GM08714 (cell line): ENCODE measurements at regions not wholly inside any gene's neighbourhood (a gene's known extent, or its start where the extent isn't known, plus 50 kb on each side); places are given as distances from the start of the nearest gene placed in this dataset.

ENCODE experiments used
- H3K4me3 ChIP-seq: fragments of 200-500 bp; sonication (Bioruptor generic); 2 replicates; pipeline ENCODE4 v1.5.1; 2014; ENCODE audit warnings: mild to moderate bottlenecking, low read length, inconsistent platforms
- ZNF274 ChIP-seq: IDR thresholded peaks from 2 replicates; pipeline ENCODE4 v1.6.1; 2012; ENCODE audit warnings: mild to moderate bottlenecking, low read depth, low read length

DNA sequence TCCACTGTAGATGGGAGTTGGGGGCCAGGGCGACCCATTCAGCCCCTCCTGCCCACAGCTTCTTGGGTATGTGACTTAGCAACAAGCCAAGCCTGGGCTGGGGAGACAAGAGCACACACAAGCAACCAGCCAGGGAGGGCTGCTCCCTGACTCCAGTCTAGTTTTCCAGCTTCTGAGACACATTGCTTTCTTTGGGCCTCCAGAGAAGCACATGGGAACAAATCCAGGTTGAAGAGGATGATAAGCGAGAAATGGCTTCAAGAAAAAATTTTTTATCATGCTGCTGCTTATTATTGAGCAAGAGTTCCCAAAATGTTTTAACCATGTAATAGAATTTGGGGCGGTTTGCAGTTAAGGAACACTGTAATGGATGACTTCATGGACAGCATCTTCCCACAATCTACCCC is 173.7 kb downstream of the SOX9 start:
- no peak for TF ChIP-seq ZNF274
- no peak overlapping the region for H3K4me3 ChIP-seq

DNA sequence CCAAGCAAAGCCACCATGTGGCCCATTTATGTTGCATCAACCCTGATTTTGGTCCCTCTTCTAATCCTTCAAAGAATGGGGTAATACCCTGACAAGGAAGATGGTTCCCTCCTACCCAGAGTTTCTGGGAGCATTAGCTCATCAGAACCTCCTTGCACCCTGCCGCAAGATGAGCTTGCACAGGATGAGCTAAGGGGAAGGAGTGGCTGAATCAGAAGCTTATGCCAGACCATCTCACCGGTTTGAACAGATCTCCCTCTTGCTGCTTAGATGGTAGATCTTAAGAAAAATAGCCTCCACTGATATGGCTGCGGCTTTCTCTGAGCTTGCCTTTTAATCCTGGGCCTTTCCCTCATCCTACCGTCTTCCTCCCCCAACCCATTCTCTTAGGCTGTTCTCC is 175.1 kb downstream of the SOX9 start:
- no peak overlapping the region for H3K4me3 ChIP-seq
- no peak for TF ChIP-seq ZNF274

DNA sequence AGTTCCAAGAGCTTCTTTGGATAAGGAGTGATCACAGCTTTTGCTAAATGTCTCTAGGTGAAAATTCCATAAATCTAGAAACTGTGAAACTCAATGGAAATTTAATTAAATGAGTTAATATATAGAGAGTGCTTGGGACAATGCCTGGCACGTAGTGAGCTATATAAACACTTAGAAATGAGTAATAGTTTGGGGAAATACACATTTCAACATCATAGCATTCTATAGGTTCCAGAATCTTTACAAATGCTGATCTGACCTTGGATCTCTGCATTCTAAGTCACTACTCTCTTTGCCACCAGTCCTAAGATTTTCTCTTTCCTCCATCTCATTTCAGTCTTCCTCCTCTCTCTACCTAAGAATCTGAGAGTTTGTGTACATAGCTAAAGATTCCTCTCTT is 175.6 kb downstream of the SOX9 start:
- no peak overlapping the region for H3K4me3 ChIP-seq
- no peak for TF ChIP-seq ZNF274

DNA sequence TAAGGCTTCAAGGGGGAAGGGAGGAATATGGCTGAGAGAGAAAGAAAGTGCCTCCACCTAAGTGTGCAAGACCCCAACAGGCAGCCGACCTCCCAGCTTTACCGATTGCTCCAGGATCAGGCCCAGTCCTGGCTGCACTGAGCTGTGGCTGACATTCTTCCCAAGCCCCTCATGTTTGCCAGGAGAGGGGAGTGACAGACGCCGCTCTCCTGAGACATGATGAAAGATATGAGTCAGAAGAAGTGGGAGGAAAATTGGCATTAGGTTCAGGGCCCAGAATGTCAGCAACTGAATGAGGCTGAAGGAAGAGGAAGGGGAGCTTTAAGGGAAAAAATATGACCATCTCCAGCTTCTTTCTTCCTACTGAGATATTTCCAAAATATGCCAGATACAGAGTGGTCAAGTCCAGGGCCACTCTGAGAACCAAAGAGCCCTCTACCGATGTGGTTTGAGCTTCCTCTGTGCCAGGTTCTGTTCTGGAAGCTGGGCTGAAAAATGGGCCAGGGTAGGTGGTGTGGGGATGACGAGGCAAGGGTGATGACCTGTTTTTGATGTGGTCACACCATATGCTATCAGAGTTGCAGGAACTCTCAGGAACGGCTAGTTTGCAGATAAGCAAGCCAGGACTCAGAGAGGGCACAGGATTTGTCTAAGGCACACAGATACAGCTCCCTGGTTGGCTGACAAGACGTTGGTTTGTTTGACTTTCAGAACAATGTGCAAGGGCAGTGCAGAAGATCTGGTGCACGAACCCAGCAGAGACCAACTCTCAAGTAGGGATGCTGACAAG is 176.7 kb downstream of the SOX9 start:
- no peak for TF ChIP-seq ZNF274
- no peak overlapping the region for H3K4me3 ChIP-seq

DNA sequence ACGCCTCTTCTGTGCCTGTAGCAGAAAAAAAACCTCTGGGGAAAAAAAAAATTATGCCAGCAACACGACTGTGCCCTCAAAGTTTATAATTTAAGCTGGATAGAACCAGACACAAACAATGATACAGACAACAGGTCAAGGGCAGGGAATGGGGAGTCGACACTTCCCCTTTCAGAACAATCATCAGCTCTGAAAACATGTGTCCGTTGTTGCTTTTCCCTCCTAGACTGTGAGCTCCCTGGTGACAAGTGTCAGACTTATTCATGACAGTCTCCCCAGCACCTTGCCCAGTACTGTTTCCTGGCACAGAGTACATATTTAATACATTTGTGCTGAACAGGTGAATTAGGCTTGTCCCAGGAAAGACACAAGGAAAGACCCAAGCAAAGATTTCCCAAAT is 178.3 kb downstream of the SOX9 start:
- no peak overlapping the region for H3K4me3 ChIP-seq
- no peak for TF ChIP-seq ZNF274

DNA sequence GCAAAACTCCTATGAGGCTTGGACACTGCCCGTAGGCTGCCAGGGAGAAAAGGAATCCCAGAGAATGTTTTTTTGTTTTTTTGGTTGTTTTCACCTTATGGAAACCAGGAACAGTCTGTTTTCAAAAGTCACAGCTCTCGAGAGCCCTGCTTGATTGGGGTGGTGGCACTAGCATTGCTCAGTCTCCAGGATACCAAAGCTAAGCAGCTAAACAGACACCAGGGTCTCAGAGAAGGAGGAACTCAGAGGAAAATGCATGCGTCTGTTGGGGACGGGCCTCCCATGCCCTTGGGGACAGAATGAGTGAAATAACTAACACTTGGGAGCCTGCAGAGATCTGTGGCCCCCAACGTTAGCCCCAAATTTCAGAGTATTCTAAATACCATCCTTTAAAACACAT is 178.8 kb downstream of the SOX9 start:
- H3K4me3 ChIP-seq, result no peak overlapping the region
- no peak for TF ChIP-seq ZNF274

DNA sequence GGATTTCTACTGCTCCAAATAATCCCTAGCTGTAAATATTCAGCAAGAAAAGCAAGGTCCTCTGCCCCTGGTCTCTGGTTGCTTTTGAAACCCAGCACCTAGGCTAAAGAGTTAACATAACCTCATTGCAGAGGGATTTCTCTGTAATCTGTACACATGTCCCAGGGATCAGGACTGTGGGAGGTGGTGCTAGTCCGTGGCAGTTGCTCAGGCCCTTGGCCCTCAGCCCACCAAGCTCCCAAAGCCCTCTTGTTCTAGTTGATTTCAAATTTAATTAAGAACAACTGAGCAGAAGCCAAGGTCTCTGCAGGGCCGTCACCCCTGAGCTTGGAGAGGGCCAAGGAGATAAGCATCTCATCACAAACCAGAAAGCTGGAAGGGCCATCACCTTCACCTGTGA is 181.1 kb downstream of the SOX9 start:
- H3K4me3 ChIP-seq, result no peak overlapping the region
- no peak for TF ChIP-seq ZNF274

DNA sequence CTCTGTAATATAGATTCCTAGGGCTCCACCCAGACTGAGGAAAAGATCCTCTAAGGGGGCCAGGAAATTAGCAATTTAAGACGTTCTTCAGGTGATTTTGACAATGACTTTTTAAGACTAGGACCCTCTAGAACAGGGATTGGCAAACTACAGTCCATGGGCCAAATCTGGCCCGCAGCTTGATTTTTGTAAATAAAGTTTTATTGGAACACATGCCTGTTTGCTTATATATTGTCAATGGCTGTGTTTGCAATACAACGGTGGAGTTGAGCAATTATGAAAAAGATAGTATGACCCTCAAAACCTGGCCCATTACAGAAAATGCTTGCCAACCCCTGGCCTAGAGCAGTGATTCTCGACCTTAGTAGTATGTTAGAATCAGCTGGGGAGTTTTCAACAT is 181.9 kb downstream of the SOX9 start:
- no peak overlapping the region for H3K4me3 ChIP-seq
- no peak for TF ChIP-seq ZNF274

DNA sequence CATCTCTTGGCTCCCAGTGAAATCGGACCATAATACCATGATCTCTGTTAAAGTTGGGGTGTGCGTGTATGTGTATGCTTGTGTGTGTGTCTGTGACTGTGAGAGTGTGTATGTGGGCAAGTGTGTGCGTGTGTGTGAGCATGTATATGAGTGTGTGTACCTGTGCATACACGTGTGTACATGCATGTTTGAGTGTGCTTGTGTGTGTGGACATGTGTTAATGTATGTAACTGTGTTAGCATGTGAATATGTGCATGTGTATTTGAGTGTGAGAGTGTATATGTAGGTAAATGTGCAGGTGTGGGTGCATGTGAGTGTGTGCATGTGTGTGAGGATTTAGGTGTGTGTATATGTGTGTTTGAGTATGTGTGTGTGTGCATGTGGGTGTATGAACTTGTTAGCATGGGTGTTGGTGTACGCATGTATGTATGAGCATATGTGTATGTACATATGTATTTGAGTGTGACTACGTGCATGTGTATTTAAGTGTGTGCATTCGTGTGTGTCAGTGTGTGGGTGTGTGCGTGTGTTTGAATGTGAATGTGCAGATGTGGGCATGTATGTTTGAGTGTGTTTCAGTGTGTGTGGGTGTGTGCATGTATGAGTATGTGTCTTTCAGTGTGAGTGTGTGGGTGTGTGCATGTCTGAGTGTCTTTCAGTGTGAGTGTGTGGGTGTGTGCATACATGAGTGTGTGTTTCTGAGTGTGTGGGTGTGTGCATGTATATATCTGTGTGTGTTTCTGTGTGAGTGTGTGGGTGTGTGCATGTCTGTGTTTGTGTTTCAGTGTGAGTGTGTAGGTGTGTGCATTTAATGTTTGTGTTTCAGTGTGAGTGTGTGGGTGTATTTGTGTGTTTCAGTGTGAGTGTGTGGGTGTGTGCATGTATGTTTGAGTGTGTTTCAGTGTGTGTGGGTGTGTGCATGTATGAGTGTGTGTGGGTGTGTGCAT is 183.2 kb downstream of the SOX9 start:
- TF ChIP-seq ZNF274, result no peak
- no peak overlapping the region for H3K4me3 ChIP-seq

DNA sequence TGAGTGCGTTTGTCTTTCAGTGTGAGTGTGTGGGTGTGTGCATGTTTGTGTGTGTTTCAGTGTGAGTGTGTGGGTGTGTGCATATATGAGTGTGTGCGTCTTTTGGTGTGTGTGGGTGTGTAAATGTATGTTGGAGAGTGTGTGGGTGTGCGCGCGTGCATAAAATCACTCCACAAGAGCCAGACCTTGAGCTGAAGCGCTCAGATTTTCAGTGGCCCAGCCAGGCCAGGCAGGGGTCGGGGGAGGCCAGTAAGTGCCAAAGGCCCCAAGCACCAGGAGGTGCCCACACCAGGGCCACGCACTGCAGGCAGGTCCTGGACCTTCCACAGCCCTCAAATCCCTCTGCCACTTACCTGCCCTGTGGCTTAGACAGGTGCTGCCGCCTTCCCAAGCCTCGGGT is 184.0 kb downstream of the SOX9 start:
- no peak overlapping the region for H3K4me3 ChIP-seq
- TF ChIP-seq ZNF274, result no peak

DNA sequence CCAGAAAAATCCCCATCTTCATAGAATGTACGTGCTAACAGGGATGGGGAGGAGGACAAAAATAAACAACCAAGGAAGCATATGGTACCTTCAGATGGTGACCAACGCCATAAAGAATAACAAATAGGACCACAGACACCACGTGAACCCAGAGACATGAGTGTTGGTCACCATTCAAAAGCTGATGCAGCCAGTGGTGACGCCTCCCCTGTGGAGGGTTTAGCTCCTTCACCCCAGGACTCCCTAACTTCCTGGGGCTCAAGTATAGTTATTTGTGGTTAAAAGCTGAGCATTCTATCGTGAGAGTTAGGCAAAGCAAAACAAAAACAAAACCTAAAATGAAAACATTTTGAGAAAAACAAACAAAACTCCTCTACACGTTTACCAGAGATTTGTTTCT is 184.7 kb downstream of the SOX9 start:
- TF ChIP-seq ZNF274, result no peak
- no peak overlapping the region for H3K4me3 ChIP-seq

DNA sequence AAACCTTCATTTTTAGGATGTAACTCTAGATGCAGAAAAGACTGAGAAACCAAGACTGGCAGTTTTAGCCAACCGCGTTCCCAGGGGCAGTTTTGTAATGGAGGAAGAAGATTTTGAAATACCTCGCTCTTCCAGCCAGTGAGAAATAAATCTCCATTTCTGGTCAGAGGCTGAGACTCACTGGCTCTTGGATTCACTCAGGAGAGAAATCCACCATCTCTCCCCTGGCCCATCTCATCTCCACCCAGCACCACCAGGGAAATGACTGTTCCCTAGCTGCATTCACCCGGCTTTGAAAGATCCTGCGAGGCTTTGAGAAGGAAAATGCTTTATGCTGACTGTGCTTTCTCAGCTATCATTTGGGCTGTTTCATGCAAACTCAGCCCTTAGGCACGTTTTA is 185.2 kb downstream of the SOX9 start:
- TF ChIP-seq ZNF274, result no peak
- no peak overlapping the region for H3K4me3 ChIP-seq

DNA sequence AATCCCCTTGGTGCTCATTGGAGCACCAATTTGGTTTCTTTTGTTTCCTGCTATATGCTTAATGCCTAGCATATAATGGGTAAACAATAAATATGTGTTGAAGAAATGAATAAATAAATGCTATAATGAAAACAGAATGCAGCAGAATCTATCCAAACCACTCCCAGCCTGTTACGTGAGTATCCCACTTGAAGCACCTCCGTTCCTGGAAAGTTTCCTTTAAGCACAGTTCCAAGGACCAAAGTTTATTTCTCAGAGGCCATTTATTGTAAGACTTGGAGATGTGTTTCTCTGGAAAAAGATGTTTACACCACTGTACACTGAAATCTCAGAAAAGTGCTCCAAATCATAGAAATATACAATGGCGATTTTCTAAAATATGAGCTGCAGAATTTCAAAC is 187.0 kb downstream of the SOX9 start:
- no peak for TF ChIP-seq ZNF274
- no peak overlapping the region for H3K4me3 ChIP-seq

DNA sequence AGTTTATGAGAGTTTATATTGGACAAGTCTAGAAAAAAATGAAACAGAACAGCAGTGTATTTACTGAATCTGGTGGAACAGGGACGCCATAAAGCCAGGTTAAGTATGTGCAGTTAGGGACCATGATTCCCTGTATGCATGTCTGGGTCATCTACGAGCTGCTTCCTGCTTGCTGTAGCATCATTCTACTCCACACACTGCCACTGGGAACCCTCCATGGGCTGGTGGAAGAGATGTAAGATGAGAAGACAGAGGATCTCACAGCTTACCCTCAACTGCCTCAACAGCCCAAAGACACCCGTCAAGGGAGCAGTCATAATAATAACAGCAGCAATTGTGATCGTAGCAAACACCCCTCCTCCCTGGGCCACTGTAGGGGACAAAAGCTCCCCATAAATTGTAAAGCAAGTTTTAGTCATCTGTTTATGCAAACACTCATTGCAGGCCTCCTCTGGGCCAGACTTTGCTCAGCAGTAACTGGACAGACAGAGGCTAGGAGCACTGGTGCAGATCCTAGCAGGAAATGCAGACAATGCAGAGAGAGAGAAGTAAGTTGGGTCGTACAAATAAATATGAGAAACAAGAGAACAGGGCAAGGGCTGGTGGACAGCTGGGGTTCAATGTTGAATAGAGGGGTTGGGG is 188.0 kb downstream of the SOX9 start:
- TF ChIP-seq ZNF274, result no peak
- no peak overlapping the region for H3K4me3 ChIP-seq

DNA sequence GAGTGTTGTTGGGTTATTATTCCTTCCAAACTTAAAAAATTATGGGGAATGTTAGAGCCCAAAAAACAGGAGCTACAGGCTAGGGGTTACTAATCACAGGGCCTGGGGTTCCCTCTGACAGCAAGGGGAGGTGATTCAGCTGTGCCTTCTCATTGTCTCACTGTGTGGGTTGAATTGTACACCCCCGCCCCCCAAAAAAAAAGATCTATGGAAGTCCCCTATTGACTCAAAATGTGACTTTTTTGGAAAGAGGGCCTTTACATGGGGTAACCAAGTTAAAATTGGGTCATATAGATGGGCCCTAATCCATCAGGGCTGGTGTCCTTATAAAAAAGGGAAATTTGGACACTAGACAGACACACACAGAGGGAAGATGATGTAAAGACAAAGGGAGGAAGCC is 190.2 kb downstream of the SOX9 start:
- no peak overlapping the region for H3K4me3 ChIP-seq
- TF ChIP-seq ZNF274, result no peak
